ENCODE measurements at regions not wholly inside any gene's neighbourhood (a gene's known extent, or its start where the extent isn't known, plus 50 kb on each side); places are given as distances from the start of the nearest gene placed in this dataset.

DNA sequence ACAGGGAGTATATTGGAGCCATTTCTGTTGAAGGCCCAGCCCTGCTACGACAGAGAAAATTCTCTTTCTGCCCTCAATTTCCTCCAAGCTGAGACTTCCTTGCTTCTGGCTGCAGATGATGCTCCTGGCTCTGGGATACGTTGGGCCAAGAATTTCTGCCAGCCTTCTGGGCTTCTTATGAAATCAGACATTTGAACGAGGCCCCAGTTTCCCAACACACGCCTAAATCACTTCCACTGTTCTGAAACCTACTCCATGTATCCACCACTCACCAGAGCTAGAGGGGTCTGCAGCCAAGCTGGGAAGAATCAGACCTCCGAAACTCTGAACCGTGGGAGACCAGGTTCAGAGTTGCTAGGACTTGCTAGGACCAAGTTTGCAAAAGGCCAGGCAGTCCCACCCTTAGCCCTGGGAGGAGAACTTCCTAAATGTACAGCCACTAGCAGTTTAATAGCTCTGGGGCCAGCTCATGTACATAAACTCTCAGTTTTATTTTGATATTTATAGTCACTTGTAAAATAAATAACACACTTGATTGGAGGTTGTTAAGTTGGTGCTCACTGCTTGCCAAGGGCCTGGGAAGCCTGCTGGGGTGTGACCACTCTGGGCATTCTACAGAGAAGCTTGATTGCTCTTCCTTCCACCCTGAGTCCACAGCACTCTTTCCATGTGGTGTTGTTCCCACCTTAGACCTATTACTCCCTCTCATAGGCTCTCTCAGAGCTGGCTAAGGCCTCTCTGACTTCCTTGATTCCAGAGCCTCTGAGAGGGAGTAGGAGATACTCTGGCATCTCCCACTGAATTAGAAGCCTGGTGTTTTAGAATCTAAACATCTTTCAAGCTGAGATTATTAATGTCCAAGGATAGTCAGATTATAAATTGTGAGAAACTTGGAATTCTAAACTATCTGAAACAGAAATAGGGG is 83.4 kb upstream of the TRABD2B start (continued):
- TF ChIP-seq, protein P1, sequence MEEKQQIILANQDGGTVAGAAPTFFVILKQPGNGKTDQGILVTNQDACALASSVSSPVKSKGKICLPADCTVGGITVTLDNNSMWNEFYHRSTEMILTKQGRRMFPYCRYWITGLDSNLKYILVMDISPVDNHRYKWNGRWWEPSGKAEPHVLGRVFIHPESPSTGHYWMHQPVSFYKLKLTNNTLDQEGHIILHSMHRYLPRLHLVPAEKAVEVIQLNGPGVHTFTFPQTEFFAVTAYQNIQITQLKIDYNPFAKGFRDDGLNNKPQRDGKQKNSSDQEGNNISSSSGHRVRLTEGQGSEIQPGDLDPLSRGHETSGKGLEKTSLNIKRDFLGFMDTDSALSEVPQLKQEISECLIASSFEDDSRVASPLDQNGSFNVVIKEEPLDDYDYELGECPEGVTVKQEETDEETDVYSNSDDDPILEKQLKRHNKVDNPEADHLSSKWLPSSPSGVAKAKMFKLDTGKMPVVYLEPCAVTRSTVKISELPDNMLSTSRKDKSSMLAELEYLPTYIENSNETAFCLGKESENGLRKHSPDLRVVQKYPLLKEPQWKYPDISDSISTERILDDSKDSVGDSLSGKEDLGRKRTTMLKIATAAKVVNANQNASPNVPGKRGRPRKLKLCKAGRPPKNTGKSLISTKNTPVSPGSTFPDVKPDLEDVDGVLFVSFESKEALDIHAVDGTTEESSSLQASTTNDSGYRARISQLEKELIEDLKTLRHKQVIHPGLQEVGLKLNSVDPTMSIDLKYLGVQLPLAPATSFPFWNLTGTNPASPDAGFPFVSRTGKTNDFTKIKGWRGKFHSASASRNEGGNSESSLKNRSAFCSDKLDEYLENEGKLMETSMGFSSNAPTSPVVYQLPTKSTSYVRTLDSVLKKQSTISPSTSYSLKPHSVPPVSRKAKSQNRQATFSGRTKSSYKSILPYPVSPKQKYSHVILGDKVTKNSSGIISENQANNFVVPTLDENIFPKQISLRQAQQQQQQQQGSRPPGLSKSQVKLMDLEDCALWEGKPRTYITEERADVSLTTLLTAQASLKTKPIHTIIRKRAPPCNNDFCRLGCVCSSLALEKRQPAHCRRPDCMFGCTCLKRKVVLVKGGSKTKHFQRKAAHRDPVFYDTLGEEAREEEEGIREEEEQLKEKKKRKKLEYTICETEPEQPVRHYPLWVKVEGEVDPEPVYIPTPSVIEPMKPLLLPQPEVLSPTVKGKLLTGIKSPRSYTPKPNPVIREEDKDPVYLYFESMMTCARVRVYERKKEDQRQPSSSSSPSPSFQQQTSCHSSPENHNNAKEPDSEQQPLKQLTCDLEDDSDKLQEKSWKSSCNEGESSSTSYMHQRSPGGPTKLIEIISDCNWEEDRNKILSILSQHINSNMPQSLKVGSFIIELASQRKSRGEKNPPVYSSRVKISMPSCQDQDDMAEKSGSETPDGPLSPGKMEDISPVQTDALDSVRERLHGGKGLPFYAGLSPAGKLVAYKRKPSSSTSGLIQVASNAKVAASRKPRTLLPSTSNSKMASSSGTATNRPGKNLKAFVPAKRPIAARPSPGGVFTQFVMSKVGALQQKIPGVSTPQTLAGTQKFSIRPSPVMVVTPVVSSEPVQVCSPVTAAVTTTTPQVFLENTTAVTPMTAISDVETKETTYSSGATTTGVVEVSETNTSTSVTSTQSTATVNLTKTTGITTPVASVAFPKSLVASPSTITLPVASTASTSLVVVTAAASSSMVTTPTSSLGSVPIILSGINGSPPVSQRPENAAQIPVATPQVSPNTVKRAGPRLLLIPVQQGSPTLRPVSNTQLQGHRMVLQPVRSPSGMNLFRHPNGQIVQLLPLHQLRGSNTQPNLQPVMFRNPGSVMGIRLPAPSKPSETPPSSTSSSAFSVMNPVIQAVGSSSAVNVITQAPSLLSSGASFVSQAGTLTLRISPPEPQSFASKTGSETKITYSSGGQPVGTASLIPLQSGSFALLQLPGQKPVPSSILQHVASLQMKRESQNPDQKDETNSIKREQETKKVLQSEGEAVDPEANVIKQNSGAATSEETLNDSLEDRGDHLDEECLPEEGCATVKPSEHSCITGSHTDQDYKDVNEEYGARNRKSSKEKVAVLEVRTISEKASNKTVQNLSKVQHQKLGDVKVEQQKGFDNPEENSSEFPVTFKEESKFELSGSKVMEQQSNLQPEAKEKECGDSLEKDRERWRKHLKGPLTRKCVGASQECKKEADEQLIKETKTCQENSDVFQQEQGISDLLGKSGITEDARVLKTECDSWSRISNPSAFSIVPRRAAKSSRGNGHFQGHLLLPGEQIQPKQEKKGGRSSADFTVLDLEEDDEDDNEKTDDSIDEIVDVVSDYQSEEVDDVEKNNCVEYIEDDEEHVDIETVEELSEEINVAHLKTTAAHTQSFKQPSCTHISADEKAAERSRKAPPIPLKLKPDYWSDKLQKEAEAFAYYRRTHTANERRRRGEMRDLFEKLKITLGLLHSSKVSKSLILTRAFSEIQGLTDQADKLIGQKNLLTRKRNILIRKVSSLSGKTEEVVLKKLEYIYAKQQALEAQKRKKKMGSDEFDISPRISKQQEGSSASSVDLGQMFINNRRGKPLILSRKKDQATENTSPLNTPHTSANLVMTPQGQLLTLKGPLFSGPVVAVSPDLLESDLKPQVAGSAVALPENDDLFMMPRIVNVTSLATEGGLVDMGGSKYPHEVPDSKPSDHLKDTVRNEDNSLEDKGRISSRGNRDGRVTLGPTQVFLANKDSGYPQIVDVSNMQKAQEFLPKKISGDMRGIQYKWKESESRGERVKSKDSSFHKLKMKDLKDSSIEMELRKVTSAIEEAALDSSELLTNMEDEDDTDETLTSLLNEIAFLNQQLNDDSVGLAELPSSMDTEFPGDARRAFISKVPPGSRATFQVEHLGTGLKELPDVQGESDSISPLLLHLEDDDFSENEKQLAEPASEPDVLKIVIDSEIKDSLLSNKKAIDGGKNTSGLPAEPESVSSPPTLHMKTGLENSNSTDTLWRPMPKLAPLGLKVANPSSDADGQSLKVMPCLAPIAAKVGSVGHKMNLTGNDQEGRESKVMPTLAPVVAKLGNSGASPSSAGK (IDR thresholded peaks at IDR 0.05) = no peak
- TF ChIP-seq FOS (IDR thresholded peaks at IDR 0.05; ENCODE audit: extremely low read depth, insufficient read length) (no peak), ETV6 (IDR thresholded peaks at IDR 0.05; ENCODE audit: borderline replicate concordance in 1 of 2, low read depth in 2 of 2, low read length in 1 of 2) (no peak), ETV6 (CRISPR knock-in tag; IDR thresholded peaks at IDR 0.05; ENCODE audit: borderline replicate concordance) (no peak), CREB1 (IDR thresholded peaks at IDR 0.05) (no peak), CREB1 (CRISPR knock-in tag; IDR thresholded peaks at IDR 0.05) (no peak), ZNF707 (CRISPR knock-in tag; conservative IDR thresholded peaks at IDR 0.05) (no peak)
- TF ChIP-seq, protein P2, sequence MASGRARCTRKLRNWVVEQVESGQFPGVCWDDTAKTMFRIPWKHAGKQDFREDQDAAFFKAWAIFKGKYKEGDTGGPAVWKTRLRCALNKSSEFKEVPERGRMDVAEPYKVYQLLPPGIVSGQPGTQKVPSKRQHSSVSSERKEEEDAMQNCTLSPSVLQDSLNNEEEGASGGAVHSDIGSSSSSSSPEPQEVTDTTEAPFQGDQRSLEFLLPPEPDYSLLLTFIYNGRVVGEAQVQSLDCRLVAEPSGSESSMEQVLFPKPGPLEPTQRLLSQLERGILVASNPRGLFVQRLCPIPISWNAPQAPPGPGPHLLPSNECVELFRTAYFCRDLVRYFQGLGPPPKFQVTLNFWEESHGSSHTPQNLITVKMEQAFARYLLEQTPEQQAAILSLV (tag; IDR thresholded peaks at IDR 0.05) = no peak
- TF ChIP-seq, protein P3, sequence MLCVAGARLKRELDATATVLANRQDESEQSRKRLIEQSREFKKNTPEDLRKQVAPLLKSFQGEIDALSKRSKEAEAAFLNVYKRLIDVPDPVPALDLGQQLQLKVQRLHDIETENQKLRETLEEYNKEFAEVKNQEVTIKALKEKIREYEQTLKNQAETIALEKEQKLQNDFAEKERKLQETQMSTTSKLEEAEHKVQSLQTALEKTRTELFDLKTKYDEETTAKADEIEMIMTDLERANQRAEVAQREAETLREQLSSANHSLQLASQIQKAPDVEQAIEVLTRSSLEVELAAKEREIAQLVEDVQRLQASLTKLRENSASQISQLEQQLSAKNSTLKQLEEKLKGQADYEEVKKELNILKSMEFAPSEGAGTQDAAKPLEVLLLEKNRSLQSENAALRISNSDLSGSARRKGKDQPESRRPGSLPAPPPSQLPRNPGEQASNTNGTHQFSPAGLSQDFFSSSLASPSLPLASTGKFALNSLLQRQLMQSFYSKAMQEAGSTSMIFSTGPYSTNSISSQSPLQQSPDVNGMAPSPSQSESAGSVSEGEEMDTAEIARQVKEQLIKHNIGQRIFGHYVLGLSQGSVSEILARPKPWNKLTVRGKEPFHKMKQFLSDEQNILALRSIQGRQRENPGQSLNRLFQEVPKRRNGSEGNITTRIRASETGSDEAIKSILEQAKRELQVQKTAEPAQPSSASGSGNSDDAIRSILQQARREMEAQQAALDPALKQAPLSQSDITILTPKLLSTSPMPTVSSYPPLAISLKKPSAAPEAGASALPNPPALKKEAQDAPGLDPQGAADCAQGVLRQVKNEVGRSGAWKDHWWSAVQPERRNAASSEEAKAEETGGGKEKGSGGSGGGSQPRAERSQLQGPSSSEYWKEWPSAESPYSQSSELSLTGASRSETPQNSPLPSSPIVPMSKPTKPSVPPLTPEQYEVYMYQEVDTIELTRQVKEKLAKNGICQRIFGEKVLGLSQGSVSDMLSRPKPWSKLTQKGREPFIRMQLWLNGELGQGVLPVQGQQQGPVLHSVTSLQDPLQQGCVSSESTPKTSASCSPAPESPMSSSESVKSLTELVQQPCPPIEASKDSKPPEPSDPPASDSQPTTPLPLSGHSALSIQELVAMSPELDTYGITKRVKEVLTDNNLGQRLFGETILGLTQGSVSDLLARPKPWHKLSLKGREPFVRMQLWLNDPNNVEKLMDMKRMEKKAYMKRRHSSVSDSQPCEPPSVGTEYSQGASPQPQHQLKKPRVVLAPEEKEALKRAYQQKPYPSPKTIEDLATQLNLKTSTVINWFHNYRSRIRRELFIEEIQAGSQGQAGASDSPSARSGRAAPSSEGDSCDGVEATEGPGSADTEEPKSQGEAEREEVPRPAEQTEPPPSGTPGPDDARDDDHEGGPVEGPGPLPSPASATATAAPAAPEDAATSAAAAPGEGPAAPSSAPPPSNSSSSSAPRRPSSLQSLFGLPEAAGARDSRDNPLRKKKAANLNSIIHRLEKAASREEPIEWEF (CRISPR knock-in tag; IDR thresholded peaks at IDR 0.05) = no peak

Data from K562 (cell line).